GM12874 (cell line): ENCODE measurements at regions not wholly inside any gene's neighbourhood (a gene's known extent, or its start where the extent isn't known, plus 50 kb on each side); places are given as distances from the start of the nearest gene placed in this dataset.

Source experiments
- TF ChIP-seq, protein P1 (sequence below): IDR thresholded peaks from 2 replicates; pipeline ENCODE4 v1.5.1; 2011; ENCODE audit warnings: low read depth, mild to moderate bottlenecking, control low read depth, low read length, moderate library complexity; ENCODE audit not compliant: insufficient read depth

DNA sequence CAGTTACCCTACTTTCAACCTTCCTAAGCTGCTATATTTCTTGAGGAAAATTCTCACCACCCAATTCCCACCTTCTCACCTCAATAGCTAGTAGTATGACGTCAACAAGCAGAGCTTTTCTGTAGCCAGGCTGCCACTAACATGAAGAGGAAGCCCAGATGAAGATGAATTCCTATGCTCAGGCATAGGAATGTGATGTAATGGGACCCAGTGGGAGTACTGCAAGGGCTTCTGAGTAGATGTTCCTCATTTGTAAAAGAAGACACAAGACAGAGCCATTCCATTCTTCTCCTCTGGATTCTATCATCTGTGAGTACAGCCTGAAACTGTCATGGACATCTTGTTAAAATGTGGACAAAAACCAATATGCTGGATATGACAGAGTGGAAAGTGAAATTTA, 81.6 kb upstream of the KLF3 start:
- TF ChIP-seq, protein P1, sequence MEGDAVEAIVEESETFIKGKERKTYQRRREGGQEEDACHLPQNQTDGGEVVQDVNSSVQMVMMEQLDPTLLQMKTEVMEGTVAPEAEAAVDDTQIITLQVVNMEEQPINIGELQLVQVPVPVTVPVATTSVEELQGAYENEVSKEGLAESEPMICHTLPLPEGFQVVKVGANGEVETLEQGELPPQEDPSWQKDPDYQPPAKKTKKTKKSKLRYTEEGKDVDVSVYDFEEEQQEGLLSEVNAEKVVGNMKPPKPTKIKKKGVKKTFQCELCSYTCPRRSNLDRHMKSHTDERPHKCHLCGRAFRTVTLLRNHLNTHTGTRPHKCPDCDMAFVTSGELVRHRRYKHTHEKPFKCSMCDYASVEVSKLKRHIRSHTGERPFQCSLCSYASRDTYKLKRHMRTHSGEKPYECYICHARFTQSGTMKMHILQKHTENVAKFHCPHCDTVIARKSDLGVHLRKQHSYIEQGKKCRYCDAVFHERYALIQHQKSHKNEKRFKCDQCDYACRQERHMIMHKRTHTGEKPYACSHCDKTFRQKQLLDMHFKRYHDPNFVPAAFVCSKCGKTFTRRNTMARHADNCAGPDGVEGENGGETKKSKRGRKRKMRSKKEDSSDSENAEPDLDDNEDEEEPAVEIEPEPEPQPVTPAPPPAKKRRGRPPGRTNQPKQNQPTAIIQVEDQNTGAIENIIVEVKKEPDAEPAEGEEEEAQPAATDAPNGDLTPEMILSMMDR: no peak

DNA sequence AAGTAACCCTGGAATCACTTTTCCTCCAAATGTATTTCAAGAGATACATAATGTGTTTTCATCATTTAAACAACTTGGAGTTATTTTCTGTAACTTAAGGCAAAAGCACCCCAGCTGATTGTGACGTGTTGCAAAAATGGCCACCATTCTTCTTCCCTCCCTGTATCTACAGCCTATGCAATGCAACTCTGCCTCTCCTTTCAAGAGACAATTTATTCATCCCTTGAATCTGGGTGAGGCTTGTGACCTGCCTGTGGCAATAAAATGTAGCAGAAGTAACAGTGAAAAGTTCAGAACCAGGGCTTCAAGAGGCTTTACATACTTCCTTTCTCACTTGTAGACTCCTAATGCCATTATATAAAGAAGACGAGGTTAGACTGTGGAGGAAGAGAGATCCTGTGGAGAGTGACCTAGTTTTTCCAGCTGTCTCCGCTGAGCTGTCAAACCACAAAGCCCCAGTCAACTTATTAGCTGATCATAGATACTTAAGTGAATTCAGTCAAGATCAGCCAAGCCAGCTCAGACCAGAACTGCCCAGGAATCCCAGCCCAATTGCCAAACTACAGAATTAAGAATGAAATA, 81.0 kb upstream of the KLF3 start:
- TF ChIP-seq, protein P1: no peak

GRCh38 chr4:38585871-38586270, 78.1 kb upstream of the KLF3 start:
- TF ChIP-seq, protein P1: no peak

GRCh38 chr4:38587106-38587505, 76.9 kb upstream of the KLF3 start:
- TF ChIP-seq, protein P1: no peak

GRCh38 chr4:38590046-38590445, 74.0 kb upstream of the KLF3 start:
- TF ChIP-seq, protein P1: no peak

DNA sequence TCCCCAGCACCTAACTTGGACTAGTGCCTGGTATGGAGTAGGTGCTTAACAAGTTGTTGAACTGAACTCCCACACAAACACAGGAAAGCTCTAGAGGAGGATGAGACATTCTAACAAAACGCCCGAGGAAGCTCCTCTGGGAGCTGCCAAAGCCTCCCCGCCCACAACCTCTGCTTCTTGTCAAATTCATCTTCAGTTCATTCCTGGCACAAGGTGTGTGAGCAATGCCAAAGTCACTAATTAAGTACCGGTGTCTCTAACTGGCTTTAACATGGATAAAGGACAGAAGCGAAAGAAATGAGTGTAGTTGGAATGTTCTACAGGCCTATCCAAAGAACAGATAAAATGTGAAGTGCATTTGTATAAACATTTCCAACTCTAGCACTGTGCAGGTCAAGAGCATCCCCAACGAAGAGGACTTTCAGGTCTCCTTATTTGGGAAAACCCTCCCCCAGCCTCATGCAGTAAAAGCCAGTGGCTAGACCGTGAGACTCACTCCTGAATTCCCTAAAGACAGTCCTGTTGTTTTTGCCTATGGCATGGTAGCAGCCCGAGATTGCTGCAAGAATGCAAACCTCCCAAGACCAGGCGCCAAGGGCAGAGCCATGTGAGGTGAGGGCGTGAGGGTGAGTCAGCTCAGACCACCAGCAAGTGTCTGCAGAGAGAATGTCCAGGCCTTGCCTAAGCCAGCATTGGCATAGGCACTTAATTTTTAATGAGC, 72.2 kb upstream of the KLF3 start:
- TF ChIP-seq, protein P1: no peak

DNA sequence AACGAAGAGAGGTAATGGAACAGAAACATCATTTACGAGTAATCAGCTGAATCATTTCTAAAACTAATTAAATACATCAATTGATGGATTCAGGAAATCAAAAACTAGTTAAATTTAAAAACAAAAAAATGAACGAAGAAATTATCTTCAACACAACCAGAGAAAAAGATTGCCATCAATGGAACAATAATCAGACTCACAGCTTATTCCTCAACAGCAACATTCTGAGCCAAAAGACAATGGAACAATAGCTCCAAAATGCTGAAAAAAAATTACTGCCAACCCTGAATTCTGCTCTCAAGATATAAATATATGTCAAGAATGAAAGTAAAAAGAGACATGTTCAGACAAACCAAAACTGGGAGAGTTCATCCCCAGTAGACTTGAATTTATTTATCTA, 65.5 kb upstream of the KLF3 start:
- TF ChIP-seq, protein P1: no peak
